NCI-H748 treated with DMSO at 0.1 percent for 48 hours (cell line): ENCODE measurements at regions not wholly inside any gene's neighbourhood (a gene's known extent, or its start where the extent isn't known, plus 50 kb on each side); places are given as distances from the start of the nearest gene placed in this dataset.

Experiments
- DNase-seq: peaks from one replicate; lab custom pipeline; 2025; lab: John Stamatoyannopoulos, UW

DNA sequence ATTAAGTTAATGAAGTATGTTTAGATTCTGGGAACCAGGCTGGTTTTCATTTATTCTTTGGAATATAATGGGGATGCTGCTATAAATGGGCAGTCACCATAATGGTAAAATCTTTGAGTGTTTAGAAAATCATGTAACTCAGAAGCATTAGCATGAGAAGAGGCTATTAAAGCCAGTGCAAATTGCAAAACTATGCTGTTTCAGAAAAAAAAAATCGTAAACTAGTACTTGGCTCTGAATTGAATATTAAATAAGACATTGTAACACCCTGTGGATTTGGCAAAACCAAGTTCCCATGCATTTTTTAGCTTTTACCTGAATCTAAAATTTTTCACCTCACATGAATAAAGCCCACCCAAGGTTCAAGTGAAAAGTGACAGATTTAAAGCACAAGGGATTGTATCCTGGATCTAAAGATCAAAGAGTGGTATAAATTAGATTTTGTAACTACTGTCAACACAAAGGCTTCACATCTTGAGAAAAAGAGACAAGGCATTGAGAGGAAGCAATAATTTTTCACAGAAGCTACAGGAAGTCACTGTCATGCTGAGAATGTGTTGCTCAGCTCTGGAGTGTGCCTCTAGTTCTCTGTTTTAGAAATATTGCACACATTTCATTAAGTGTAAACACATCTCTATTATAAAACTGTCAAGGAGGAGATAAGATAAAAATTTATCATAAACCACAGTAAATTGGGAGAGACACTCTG lies 142.2 kb downstream of the ABCA8 start:
- DNase-seq = no peak

DNA sequence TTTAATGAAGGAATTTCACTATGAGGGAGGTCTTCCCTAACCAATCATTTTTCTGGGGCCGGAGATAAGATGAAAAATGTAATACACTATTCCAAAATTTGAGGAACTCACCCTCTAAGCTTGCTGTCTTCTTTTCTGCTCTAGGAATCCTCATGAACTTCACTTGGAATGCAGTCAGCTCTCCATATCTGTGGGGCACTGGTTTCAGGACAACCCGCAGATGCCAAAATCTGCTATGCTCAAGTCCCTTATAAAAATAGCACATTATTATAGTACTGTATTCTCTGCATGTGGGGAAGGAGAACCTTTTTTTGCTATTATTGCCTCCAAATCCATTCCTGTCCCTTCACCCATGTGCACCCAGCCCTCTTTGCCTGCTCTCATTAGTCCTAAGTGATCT lies 146.0 kb downstream of the ABCA8 start:
- no peak for DNase-seq

DNA sequence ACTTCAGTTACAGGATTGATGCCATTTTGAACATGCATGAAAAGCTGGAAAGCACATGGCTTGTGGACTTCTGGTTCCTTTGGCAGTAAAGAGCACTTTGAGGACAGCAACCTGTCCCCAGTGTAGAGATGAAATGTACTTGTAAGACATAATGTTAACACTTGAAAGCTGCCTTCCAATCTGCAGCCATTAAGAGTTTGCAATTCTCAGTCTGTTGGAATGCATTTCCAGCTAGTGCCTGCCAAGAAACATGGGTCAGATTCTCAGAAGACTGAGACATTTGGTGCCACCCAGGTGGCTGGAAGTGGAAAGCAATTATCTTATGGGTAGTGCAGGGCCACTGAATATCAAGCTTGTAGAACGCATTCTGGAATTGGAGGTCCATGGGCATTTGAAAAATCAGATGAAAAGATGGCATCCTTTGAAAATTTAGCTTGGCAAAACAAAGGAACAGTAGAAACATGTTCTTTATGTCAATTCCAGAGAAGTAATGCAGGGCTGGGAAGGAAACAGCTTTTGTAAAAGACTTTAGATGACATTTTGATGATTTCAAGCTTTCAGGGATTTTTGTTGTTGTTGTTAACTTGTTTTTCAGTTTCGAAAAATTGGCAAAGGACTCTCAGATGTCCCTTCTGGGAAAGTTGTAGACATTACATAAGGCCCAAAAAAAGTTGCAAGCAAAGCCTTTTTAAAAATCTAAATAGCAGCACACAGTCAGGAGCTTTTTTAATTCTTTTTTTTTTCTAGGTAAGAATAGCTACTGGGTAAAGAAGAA lies 147.0 kb downstream of the ABCA8 start:
- no peak for DNase-seq

DNA sequence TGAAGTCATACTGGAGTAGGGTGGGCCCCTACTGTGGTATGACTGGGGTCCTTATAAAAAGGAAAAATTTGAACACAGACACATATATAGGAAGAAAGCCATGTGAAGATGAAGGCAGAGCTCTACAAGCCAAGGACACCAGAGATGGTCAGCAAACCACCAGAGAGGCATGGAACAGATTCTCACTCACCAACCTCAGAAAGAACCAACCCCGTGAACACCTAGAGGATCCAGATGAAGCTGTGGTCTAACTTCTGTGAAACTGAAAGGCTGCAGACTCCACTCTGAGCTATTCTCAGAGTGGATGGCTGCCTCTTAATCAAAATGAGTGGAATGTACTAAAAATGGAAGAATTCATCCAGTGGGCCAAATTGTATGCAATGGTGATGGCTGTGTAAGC lies 149.6 kb downstream of the ABCA8 start:
- DNase-seq = no peak

DNA sequence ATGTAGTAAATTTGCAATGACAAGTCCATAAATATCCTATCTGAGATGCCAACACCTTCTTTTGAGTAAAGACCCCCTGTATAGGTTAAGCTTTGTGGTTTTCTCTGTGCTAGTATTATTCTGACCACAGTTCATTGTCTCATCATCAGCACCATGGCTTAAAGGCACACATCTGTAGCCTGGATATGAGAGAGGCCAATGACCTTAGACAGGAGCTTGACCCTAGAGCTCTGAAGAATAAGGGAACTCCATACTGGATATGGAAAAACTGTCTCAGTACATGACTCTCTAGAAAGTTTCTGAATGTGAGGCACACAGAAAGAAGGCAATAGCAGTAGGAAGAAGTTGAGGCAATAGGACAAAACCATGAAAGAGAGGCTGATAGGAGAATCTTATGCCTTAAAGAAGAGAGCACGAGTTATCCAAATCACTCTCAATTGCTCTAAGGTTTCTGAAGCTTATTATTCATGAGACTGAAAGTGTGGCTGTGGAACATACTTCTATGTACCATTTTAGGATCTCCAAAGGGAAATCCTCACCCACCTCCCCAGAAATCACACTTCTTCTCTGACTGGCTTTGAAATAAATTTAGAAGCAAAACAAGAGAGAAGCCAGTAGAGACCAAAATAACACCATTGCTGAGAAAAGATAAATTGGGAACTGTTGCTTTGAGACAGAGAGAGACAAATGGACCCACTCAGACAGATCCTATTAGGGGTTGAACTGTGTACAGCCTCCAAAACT lies 150.2 kb downstream of the ABCA8 start:
- no peak for DNase-seq

DNA sequence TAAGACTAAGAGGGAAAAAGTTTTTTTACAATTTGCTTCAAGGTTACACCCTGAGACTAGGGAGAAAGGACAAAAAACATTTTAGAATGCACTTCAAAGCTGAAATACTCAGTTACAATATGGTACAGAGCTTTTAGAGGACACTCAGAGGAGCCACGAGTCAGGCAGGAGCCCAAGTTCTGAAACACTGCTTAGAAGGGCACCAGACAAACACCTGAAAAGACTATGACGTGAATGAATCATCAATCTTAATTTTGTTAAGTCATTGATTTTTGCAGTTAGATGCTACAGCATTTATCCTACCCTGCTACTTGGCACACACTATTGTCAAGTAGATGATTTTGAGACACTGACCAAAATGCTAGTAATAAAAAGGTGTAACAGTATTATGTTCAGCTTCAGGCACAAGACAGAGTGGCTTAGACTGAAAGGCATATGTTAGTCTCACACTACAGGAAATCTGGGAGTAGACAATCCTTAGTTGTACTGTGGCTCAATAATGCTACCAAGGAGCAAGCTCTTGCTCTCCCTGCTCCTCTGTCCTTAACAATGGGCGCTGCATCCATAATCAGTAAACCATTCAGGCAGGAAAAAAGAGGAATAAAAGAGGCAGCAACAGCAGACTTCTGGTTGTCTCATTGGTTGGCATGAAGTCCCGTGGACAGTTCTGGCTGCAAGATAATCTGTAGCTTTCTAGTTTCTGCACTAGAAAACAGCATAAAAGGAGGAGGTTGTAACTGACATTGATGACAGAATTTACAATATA lies 151.8 kb downstream of the ABCA8 start:
- DNase-seq = no peak

DNA sequence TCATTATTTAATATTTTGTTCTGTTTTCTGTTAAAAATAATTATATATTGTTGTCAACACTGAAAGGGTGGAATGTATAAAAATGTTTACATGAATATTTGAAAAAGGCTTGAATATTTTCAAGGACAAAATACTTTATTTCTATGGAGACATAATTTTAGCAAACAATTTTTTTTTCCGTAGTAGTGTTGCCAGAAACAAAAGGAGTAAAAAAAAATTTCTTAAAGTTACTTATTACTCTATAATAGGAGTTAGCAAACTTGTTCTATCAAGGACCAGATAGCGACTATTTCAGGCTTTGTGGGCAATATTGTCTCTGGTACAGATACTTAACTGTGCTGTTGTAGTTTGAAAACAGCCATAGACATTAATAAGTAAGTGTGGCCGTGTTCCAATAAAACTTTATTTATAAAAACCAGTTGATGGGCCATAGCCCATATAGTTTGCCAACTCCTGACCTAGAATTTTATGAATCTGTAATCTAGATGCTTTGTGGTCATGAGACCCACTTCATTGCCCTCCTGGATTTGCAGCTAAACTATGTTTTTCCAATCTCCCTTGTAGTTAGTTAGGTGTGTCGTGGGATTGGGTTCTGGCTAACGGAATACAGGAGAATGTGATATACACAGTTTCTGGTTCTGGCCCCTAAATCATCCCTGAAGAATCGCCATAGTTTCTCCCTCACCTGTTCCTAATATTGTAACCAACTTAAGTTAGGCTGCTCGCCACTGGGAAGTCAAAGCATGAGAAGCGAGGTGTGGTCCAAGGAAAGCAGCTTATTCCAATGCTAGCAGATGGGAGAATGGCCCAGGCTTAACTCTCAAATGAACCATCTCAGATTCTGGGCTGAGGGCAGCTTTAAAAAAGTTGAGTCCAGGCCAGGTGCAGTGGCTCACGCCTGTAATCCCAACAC lies 153.6 kb downstream of the ABCA8 start:
- DNase-seq = no peak

DNA sequence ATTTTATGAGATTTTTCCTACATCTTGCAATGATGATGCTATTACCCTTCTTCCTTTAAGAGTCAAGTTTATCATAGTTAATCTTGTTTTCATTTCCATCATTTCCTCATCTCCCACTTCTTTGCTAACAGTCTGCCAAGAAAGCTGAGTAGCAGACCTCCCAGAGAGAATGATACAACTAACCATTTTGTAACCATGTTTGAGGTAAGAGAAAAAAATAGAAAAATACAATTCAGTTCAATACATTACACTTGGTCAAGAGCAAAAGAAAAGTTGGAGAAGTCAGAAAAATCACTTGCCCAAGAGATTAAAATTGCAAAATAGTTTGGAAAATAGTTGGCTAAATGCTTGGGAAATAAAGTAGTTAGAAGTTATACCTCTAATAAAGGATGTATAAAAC lies 154.4 kb downstream of the ABCA8 start:
- no peak for DNase-seq

DNA sequence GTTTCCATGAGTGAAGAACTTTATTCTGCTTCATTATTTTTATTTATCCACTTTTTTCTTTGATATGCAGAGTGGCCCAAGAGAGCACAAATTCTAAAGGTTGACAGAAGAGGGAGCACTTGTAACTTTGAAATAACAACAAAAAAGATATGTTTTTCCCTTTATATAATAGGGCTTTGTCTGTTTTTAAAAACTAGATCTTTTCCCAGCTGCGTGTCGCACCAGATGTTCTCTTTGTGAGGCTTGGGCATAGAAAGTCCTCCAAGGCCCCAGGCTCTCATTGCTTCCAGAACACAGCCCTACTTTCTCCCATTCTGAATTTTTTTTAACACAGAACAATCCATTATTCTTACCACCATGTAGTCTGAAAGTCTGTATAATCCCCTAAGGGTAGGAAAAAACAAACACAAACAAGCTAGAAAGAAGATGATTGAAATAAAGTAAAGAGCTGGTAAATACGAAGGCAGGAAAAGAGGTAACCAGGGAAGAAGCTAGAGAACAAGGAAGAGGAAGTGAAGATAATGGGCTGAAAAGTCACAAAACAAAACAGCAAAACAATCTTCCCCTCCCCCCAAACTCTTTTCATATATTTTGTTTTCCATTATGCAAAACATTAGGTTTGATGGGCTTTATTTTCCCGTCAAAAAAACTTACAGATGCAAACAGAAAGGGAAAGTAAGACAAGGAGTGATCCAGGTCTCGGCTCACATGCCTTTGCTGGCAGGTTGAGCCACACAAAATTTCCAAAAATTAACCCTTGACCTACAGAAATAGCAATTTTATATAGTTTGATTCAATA lies 160.4 kb downstream of the ABCA8 start:
- no peak for DNase-seq

DNA sequence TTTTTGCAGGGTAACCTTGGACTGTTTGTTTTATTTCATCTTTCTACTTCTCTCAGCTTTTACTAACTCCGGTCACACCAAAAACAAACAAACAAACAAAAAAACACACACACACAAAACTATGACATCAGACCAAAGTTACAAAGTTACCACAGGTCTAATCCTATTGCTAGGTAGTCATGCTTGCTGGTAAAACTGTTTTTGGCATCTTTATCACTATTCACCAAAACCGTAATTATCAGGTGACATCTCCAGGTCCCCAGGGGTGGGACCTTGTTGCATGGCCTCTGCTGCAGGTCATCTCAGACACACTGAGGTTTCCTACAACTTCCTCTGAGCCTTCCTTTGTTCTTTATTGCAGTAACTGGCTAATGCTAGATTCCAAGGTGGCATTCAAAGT lies 162.3 kb downstream of the ABCA8 start:
- no peak for DNase-seq

DNA sequence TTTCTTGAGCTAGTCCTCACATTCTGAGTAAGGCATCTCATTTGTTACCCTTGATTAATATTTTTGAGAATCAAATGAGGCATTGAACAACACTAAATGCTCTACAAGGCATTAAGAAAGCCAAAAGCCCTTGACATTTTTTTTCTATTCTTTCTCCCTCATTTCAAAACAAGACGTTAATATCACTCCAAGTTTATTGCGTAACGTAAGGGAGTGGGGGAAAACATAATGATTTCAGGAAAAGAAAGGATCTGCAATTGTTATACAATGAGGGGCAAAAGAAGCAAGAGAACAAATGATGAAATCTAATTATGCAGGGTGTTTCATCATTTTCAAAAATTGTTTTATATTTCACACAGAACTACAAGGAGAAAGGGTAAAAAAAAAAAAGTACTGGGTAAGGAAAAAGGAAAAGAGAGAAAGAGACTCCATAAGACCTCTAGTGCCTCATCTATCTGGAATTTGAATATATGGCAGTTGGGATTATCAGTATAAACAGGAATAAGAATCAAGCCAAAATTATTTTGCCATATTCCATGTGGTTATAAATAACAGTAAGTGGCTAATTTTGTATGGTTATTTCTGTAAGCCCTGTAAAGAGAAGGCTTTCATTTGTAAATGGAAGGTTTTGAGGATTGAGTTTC lies 163.0 kb downstream of the ABCA8 start:
- no peak for DNase-seq

DNA sequence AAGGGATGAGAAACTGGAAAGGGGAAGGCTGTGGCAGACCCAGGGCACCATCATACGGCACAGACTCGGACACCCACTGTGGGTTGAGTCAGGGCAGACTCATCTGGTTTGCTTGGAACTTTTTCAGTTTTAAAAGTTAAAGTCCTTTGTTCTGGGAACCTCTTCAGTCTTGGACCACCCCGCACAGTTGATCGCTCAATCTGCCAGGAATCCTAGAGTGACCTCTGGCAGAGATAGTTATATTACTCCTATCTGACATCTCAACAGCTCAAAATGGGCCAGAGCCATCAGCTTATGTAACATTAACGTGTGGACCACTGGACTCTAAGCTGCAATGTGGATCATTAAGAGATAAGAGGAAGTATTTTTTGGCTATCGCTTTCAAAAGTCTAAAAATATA lies 164.3 kb downstream of the ABCA8 start:
- no peak for DNase-seq

DNA sequence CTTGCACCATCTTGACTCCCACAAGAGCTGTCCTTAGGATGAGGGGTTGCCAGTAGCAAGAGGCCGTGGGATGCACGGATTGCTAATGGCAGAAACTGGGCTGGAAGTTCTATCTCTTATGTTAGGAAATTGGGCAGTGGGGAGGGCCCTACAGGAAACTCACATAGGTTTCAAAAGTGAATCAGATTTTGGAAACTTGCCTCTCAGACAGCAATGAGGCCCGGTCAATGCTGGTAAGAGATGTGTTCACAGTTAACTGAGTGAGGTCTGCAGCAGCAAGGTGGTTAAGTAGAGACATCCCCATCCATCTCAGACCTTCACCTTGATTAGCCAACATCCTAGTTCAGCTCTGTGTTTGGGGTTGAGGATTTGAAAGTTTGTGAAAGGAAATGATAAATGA lies 164.7 kb downstream of the ABCA8 start:
- no peak for DNase-seq

DNA sequence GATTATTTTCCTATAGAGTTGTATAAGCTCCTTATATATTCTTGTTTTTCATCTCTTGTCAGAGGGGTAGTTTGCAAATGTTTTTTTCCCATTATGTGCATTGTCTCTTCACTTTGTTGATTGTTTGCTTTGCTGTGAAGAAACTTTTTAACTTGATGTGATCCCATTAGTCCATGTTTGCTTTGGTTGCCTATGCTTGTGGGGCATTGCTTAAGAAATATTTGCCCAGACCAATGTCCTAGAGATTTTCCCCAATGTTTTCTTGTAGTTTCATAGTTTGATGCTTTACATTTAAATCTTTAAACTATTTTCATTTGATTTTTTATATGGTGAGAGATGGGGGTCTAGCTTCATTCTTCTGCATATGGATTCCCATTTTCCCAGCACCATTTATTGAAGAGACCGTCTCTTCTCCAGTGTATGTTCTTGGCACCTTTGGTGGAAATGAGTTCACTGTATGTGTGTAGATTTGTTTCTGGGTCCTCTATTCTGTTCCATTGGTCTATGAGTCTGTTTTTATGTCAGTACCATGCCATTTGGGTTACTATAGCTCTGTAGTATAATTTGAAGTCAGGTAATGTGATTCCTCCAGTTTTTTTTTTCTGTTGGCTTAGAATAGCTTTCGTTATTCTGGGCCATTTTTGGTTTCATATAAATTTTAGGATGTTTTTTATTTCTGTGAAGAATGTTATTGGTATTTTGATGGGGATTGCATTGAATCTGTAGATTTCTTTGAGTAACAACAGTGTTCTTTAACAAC lies 165.8 kb downstream of the ABCA8 start:
- DNase-seq = no peak

DNA sequence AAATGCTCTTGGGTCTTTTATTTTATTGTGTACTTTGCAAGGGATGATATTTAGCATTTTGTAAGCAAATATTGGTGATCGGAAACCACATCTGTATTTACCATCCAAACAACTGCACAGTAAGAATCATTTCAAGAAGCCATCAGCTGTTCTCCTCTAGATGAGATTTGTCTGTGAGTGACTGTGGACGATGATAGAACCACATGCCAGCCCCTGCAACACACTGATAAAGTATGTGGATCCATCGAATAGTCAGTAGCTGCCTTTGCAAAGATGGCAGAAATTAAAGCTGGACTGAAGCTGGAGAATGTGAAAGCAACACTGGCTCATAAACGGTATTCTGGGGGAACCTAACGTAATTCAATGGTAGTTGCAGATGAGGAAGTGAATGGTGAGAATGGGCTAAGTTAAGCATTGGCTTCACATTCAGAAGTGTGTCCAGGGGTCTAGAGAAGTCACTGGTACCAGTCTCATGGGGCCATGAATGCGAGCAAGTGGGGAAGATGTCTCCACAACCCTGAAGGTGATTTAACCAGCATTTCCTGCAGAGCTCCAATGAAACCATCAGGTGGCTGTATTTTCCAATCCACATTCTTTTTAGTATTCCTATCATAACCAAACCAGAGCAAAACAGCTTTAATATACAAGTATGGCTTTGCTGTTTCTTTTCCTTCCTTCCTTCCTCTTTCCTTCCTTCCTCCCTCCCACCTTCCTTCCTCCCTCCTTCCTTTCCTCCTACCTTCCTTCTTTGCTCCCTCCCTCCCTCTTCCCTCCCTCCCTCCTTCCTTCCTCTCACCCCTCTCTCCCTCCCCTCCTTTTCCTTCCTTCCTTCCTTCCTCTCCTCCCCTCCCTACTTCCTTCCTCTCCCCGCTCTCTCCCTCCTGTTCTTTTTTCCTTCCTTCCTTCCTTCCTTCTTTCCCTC lies 169.4 kb downstream of the ABCA8 start:
- no peak for DNase-seq

DNA sequence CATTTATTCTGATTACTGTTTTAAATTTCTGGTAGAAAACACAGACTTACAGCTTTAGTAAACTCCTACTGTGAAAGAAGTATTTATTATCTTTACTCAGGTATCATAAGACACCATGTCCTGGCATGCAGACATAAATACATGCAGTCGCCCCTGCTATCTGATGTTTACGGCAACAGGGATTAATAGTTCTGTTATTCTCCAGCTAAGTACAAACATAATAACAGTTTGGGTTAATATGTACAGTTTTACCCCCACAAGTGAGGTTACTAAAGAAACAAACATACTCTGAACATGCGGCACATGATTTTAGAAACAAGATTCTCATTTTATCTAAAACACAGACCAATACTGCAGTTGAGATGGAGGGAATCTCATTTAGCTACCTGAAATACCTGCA lies 170.8 kb downstream of the ABCA8 start:
- DNase-seq = no peak

DNA sequence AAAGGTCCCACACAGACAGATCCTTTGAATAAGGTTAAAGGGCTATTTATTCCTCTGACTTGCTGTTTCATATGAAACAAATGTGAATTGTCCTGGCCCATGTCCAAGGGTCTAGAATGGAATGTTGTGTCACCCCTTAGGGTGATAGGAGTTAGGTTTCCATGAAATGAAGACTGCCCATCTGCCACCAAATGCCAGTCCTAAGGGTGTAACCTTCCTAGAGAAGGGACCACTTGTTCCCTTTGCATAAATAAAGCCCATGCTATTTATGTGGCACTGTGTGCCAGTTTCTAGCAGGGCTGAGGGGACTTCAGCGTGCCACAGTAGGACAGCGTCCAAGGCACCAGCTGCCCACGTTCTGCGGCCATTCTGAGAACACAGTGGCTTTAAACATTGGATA lies 171.3 kb downstream of the ABCA8 start:
- DNase-seq = no peak

DNA sequence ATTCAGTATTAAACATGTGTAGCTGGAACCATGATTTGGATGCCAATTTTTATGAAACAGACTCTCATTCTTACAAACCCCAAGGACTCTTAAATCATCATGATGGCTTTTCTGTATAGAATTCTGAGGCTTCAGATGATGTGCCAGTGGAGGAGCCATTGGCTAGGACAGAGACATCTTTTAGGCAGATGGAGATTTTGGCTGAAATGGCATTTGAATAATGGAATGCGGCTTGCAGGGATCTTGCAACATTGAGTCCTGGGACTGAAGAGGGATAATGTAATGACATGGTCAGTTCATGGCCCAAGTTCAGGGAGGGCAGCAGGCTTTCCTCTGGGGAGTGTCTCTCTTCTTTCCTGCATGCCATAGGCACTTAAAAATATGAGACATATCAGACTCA lies 172.4 kb downstream of the ABCA8 start:
- DNase-seq = no peak
